PC-9 (cell line): ENCODE measurements at regions not wholly inside any gene's neighbourhood (a gene's known extent, or its start where the extent isn't known, plus 50 kb on each side); places are given as distances from the start of the nearest gene placed in this dataset.

Experiments used
- BruUV-seq: library from RNA; stranded (reverse); fragments of 400-500 nt; replicated peaks from 2 replicates; lab custom pipeline; 2021; lab: Mats Ljungman, UMichigan
- CTCF ChIA-PET: fragments of 300-600 bp; sonication (Branson Sonifier 250); formaldehyde crosslinking; loops from one replicate; lab custom pipeline; 2022; ENCODE audit warnings: antibody characterized with exemption; lab: Charles Lee
- POLR2A ChIA-PET: fragments of 300-600 bp; sonication (Branson Sonifier 250); formaldehyde crosslinking; loops from one replicate; lab custom pipeline; 2022; ENCODE audit warnings: antibody characterized with exemption; ENCODE audit not compliant: unreplicated experiment; lab: Charles Lee
- DNase-seq, 2 experiments: peaks; one replicate each; pipeline versions ENCODE4 v3.0.0 to v3.0.0-alpha.2; 2015 to 2022; ENCODE audit warnings: mixed read lengths in 1 of 2
- H2AFZ ChIP-seq: fragments of 200-600 bp; sonication (generic); 2 replicates; pipeline ENCODE4 v1.8.1; 2017; ENCODE audit warnings: antibody characterized with exemption
- H3F3A ChIP-seq: fragments of 200-600 bp; sonication (generic); 2 replicates; pipeline ENCODE4 v1.8.1; 2017; ENCODE audit warnings: antibody characterized with exemption, mild to moderate bottlenecking, low read depth; ENCODE audit not compliant: insufficient read depth
- H3K27ac ChIP-seq: fragments of 200-600 bp; sonication (generic); 2 replicates; pipeline ENCODE4 v1.6.1; 2016; ENCODE audit warnings: mixed run types
- H3K27me3 ChIP-seq: fragments of 200-600 bp; sonication (generic); 2 replicates; pipeline ENCODE4 v1.6.1; 2016; ENCODE audit warnings: low read depth, mixed run types; ENCODE audit not compliant: insufficient read depth
- H3K36me3 ChIP-seq: fragments of 200-600 bp; sonication (generic); 2 replicates; pipeline ENCODE4 v1.6.1; 2016; ENCODE audit warnings: low read depth, mixed run types
- H3K4me1 ChIP-seq: fragments of 200-600 bp; sonication (generic); replicated peaks from 2 replicates; pipeline ENCODE4 v1.6.1; 2016; ENCODE audit warnings: mixed run types; ENCODE audit not compliant: insufficient read depth
- H3K4me2 ChIP-seq: fragments of 200-600 bp; sonication (generic); 2 replicates; pipeline ENCODE4 v1.6.1; 2017; ENCODE audit warnings: mixed run types
- H3K4me3 ChIP-seq: fragments of 200-600 bp; sonication (generic); 2 replicates; pipeline ENCODE4 v1.6.1; 2016; ENCODE audit warnings: mixed run types
- H3K79me2 ChIP-seq: fragments of 200-600 bp; sonication (generic); 2 replicates; pipeline ENCODE4 v1.6.1; 2017; ENCODE audit warnings: low read depth, mixed run types
- H3K9me2 ChIP-seq: fragments of 200-600 bp; sonication (generic); 2 replicates; pipeline ENCODE4 v1.8.1; 2017; ENCODE audit warnings: mild to moderate bottlenecking; ENCODE audit not compliant: insufficient read depth
- H3K9me3 ChIP-seq: fragments of 200-600 bp; sonication (generic); 2 replicates; pipeline ENCODE4 v1.8.1; 2016; ENCODE audit warnings: low read depth; ENCODE audit not compliant: insufficient read depth
- H4K20me1 ChIP-seq: fragments of 200-600 bp; sonication (generic); 2 replicates; pipeline ENCODE4 v1.8.1; 2017; ENCODE audit not compliant: insufficient read depth
- EZH2 ChIP-seq: fragments of 200-600 bp; sonication (generic); IDR thresholded peaks from 2 replicates; pipeline ENCODE4 v1.8.0; 2017; ENCODE audit warnings: antibody characterized with exemption, low read depth
- intact Hi-C: fragments of 100-400 bp; cut with micrococcal nuclease; formaldehyde crosslinking; loops from one replicate; pipeline ENCODE4 v1.10.0; 2022; ENCODE audit not compliant: unreplicated experiment
- TF ChIP-seq, protein P1 (sequence below): fragments of 200-600 bp; sonication (generic); conservative IDR thresholded peaks from 2 replicates; pipeline ENCODE4 v1.6.1; 2017; ENCODE audit warnings: mixed run types, antibody characterized with exemption, mild to moderate bottlenecking, moderate library complexity

- ChIA-PET POLR2A (no interaction called here), CTCF (interaction anchor here (1.5 kb wide), 2 partner anchors 126 to 135 kb away, joined by 6 to 8 read pairs; no protein-coding TSS in a partner anchor)
- Histone ChIP-seq H3K4me3 (no peak overlapping the region), H3K4me1 (peaks cover 52% of the 10 kb centered on the region), H3K9me3 (no peaks in the 10 kb centered on the region), H3F3A (peaks cover 25% of the 10 kb centered on the region), H3K9me2 (no peaks in the 10 kb centered on the region), H3K27me3 (no peaks in the 10 kb centered on the region), H4K20me1 (no peaks in the 10 kb centered on the region), H3K27ac (no peak overlapping the region), H3K79me2 (no peaks in the 10 kb centered on the region), H2AFZ (no peak overlapping the region), H3K36me3 (no peaks in the 10 kb centered on the region), H3K4me2 (no peak overlapping the region)
- BruUV-seq = no TSS peak
- no peak for DNase-seq
- intact Hi-C loops = no loop called here
- TF ChIP-seq, protein P1, sequence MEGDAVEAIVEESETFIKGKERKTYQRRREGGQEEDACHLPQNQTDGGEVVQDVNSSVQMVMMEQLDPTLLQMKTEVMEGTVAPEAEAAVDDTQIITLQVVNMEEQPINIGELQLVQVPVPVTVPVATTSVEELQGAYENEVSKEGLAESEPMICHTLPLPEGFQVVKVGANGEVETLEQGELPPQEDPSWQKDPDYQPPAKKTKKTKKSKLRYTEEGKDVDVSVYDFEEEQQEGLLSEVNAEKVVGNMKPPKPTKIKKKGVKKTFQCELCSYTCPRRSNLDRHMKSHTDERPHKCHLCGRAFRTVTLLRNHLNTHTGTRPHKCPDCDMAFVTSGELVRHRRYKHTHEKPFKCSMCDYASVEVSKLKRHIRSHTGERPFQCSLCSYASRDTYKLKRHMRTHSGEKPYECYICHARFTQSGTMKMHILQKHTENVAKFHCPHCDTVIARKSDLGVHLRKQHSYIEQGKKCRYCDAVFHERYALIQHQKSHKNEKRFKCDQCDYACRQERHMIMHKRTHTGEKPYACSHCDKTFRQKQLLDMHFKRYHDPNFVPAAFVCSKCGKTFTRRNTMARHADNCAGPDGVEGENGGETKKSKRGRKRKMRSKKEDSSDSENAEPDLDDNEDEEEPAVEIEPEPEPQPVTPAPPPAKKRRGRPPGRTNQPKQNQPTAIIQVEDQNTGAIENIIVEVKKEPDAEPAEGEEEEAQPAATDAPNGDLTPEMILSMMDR = no peak
- no peak for TF ChIP-seq EZH2
Measured at GRCh38 chr11:13209379-13209778, 68.2 kb upstream of the BMAL1 start.

DNA sequence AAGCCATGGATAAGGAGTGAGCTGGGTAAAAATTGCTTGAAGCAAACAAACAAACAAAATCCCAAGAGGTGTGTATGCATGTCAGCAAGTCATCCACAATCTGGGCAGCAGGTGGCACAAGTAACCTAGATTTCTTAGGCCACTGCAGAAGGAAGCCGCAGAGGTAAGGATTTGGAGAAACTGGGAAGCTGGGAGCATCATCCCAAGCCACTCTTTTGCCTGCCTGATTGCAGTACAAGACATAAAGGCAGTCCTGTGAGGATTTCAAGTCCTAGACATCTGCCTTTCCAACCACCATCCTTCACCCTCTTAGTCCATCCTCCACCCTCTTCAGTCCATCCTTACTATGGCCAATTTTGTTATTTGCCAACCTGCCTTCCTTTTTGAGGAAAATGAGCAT, 67.2 kb upstream of the BMAL1 start:
- Histone ChIP-seq H2AFZ (no peak overlapping the region), H3K27ac (no peak overlapping the region), H3K9me3 (no peaks in the 10 kb centered on the region), H3K4me3 (no peak overlapping the region), H3K9me2 (no peaks in the 10 kb centered on the region), H3K27me3 (no peaks in the 10 kb centered on the region), H3K36me3 (no peaks in the 10 kb centered on the region), H3K79me2 (no peaks in the 10 kb centered on the region), H4K20me1 (no peaks in the 10 kb centered on the region), H3K4me1 (peaks cover 62% of the 10 kb centered on the region), H3K4me2 (no peak overlapping the region), H3F3A (peaks cover 33% of the 10 kb centered on the region)
- peak; percentile 39 to 44 for DNase-seq
- intact Hi-C loops = loop anchor here (1.0 kb wide), 2 partner anchors 134 to 175 kb away; no protein-coding TSS in a partner anchor
- CTCF ChIA-PET = interaction anchor here (0.7 to 1.6 kb wide), 5 partner anchors 33 to 175 kb away, joined by 3 to 8 read pairs (median 6); no protein-coding TSS in a partner anchor
- no TSS peak for BruUV-seq
- POLR2A ChIA-PET = no interaction called here
- TF ChIP-seq, protein P1 = peak; percentile 78
- no peak for TF ChIP-seq EZH2

- Histone ChIP-seq H3K4me3 (no peak overlapping the region), H3K9me3 (no peaks in the 10 kb centered on the region), H3K36me3 (no peaks in the 10 kb centered on the region), H3K4me1 (peaks cover 50% of the 10 kb centered on the region), H4K20me1 (no peaks in the 10 kb centered on the region), H3K9me2 (no peaks in the 10 kb centered on the region), H3K4me2 (0 out of 2 replicates have a peak overlapping the region, but pooled peaks have one; percentile 73), H2AFZ (no peak overlapping the region), H3K27ac (peak overlapping the region; percentile 55), H3K27me3 (no peaks in the 10 kb centered on the region), H3K79me2 (no peaks in the 10 kb centered on the region), H3F3A (peaks cover 29% of the 10 kb centered on the region)
- intact Hi-C loops = loop anchor here (2.0 kb wide), 1 partner anchor 63 kb away; the partner anchor contains the start of gene BMAL1
- TF ChIP-seq, protein P1 = no peak
- TF ChIP-seq EZH2 = no peak
- DNase-seq = no peak
- BruUV-seq = no TSS peak
- ChIA-PET CTCF (interaction anchor here (1.2 kb wide), 1 partner anchor 124 kb away, joined by 3 read pairs; no protein-coding TSS in a partner anchor), POLR2A (no interaction called here)
Measured at GRCh38 chr11:13214276-13214675, 63.3 kb upstream of the BMAL1 start.
